KBM-7 (cell line): ENCODE measurements at regions not wholly inside any gene's neighbourhood (a gene's known extent, or its start where the extent isn't known, plus 50 kb on each side); places are given as distances from the start of the nearest gene placed in this dataset.

Experiments
- DNase-seq: peaks from one replicate; pipeline ENCODE4 v3.0.0-alpha.2; 2015
- in situ Hi-C: fragments of 300-500 bp; cut with MboI; formaldehyde crosslinking; loops from 2 replicates; pipeline ENCODE4 v1.14.3; 2020; ENCODE audit warnings: low sequenced_read_pairs, low pct_unique_long_range_greater_than_20kb, mixed read lengths

DNA sequence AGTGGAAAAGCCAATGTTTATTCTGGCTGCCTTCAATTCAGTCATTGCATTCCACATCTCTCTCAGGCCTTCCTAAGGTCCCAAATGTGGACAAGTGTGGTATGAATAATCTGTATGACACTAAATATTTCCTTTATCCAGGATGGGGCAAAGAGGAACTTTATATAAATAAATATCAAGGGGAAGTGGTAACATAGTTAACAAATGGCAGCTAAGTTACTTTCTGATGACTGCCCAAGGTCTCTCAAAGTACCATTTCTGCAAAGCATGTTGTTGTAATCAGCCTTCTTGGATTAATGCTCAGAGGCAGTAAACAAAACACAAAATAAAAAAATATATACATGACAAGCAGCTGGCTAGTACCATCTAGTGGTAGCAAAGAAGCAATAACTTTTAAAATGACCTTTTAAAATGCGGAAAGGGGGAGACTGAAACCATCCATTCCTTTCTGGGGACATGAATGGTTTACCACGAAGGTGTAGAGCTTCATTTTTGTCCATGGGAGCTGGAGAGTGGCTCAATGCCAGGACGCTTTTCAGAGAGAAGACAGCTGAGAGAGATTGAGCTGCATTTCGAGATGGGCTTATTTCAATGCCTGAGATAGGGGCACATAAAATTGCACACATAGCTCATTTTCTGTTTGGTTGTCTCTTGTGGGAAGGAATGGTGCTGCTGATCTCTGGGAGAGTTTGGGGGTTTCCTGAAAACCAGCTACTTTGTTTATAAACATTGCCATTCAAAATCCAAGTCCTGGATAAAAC is 259.2 kb downstream of the RFC3 start:
- in situ Hi-C loops: no loop called here
- no peak for DNase-seq

DNA sequence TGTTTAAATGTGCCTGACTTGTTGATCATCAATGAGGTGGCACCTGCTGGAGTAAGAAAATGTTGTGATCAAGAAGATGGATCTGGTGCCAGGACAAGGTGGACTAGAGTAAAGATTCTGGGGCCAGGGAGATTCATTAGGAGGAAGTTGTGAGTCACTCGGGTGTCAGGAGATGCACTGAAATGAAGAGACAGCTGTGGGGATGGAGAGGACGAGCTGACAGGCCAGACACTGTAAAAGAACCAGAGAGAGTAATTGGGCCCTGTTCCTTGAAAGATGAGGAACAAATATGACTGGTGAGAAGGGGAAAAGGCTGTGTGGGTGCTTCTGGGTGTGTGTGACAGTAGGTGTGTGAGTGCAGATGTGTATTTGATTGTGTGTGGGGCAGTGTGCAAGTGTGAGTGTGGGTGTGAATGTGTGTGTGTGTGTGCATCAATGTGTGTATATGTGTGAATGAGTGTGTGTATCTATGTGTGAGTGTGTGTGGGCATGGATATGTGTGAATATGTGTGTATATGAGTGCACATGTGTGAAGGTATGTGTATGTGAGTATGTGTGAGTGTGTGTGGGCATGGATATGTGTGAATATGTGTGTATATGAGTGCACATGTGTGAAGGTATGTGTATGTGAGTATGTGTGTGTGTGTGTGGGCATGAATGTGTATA is 260.5 kb downstream of the RFC3 start:
- DNase-seq: no peak
- in situ Hi-C loops: no loop called here

DNA sequence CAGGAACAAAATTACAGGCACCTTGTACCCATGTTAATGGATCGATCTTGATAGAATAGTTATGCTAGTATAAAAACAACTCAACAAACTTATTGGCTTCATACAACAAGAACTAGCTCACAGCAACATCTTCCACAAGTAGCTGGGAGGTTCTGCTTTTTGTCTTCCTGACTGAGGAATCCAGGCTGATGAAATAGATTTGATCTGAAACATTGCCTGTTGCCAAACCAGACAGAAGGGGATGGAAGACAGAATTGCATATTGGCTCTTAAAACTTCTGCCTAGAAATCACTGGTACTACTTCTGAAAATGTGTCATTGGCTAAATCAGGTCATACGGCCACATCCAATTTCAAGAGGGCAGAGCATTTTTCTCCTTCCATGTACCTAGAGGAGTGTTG is 267.3 kb downstream of the RFC3 start:
- in situ Hi-C loops: no loop called here
- DNase-seq: no peak

DNA sequence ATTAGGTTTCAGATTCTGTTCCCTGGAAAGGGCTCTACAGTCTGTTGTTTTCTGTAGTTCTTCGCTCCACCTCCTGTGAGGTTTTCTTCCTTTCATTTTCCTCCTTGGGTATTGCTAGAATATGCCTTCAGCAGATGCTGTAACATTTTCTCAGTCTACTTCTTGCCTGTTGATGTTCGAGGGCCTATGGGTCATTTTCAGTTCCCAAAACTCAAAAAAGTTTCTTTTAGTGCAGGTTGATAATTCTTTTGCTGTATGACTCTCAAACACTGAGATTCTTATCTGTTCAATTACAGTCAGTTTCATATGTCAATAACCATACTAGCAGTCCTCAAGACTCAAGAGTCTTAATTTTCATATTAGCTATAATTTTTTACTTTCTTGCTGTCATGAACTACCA is 268.3 kb downstream of the RFC3 start:
- no peak for DNase-seq
- in situ Hi-C loops: no loop called here

DNA sequence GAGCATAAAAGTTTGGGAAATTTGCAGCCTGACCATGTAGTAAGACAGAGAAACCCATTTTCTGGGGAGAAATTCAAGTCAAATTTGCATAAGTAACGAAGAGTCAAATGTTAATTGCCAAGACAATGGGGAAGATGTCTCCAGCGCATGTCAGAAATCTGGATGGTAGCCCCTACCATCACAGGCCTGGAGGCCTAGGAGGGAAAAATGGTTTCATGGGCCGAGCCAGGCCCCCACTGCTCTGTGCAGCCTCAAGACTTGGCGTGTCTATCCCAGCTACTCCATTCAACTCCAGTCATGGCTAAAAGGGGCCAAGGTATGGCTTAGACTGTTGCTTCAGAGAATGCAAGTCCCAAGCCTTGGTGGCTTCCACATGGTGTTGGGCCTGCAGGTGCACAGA is 269.8 kb downstream of the RFC3 start:
- DNase-seq: no peak
- in situ Hi-C loops: no loop called here

DNA sequence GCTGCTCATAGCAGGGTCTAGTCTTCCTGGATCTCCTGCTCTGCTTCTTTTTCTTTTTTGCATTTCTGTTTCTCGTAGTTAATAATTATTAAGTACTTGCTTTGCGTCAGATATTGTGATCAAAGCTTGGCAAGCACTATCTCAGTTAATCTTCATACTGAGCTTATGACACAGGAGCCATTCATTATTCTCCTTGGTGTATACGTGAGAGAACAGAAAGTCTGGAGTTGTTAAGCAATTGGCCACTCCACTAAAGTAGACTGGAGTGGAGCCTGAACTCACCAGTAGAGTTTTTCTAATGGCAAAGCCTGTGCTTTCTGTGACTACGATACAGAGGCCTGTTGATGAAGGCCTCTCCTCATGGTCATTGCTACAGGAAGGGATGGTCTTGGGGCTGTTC is 285.9 kb downstream of the RFC3 start:
- no peak for DNase-seq
- in situ Hi-C loops: no loop called here

DNA sequence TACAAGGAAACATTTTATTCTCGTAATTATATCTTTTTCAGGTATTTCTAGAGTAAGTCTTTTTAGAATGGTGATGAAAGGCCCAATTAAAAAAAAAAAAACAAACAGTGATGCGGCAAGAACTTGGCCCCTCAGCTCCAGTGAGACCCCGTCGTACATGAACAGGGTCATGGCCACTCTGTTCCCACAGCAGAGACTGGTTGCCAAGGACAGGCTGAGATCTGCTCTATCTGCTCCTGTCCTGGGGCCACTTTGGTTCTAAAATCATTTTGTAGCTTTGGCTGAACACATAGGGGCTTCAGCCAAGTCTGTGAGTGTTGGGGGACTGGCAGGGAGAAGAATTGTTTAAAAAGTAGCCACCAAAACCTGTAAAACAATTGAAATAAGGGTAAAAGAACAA is 286.9 kb downstream of the RFC3 start:
- DNase-seq: no peak
- in situ Hi-C loops: no loop called here

DNA sequence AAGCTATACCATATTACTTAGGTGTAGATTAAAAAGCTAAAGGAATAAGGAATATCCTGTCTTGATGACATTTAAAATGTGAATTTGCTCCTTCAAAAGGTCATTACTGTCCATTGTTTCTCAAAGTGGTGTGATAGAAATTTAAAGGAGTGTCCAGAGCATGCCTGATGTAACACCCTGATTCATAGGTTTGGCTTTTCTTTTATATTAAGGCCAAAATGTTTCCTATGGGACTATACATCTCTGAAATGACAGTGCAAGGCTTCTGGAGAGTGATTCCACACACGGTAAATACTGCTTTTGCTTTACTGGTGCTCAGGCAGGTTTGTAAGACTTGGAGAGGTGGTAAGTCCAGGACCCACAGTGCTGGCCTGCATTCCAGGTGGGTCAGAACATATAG is 289.9 kb downstream of the RFC3 start:
- in situ Hi-C loops: no loop called here
- DNase-seq: no peak

DNA sequence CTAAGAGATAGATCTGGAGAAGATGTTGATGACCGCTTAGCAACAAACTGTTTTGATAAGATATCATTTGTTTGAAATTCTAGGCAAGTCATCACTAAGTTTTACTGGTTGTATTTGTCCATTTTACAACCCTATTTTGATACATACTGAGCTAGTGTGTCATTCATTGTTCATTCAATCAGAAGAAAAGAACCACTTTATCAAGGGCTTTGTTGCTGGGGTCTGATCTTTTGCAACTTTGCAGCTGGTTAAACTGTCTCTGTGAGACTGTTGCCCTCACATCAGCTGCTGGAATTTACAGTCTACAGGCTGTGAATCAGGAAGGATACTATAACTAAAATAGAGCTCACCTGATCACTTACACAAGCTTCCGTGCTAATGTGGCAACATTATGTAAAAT is 290.5 kb downstream of the RFC3 start:
- in situ Hi-C loops: no loop called here
- DNase-seq: no peak

DNA sequence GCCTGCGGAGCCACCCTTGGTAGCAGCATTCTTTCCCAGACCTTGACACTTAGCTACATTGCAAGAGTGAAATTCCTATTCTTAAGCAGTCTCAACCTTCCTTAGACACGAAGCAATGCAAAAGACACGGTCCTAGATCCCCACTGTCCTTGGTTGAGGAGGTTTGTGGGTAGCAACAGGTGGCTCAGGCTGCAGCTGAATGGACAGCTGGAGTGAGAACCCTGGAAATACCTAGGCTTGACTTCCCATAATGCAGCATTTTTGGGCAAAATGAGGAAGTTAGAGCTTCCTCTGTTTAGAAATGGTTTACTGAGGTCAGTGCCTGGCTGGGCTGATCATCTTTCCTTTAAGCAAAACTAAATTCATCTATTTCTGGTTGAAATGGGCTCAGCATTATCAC is 296.6 kb downstream of the RFC3 start:
- in situ Hi-C loops: no loop called here
- DNase-seq: peak; percentile 40

DNA sequence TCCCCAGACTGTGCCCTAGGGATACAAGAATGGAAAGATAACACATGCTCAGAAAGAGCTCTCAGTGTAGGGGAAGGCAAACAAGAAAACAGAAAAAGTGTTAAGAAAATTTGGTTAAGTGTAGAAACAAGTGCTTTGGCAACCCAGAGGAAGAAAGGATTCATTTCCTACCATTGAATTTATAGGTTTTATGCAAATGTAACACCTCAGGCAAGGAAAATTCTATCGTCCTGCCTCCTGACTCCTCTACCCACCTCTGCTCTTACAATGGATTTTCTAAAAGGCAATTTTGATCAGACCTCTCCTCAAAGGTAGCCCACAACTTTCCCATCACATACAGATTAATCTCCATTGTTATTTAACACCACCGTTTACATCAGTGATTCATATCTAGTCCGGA is 298.7 kb downstream of the RFC3 start:
- no peak for DNase-seq
- in situ Hi-C loops: no loop called here

DNA sequence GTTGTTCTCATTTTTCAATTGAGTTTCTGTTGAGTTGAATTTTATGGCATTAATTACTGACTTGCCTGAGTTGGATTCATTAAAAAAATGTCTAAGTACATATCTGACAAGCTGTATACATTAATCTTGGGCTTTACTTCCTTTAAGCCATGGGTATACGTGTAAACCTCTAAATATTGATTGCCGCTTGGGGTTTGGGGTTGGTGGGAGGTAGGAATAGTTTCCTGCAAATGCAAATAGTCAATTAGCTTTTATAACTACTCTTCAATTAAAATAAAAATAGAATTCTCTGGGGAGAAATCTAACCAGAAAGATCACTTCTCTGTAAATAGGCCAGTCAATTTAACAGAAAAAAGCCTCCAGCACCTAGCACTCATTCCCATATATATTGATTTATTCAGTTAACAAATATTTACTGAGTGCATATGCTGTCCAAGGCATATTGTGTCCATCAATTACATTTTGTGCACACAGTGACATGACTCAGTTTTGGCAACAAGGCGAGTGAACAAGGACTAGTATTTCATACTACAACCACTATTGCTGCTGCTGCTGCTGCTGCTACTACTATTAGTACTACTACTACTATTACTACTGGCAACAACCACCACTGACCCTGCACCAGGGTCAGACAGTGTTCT is 306.8 kb downstream of the RFC3 start:
- DNase-seq: no peak
- in situ Hi-C loops: no loop called here

DNA sequence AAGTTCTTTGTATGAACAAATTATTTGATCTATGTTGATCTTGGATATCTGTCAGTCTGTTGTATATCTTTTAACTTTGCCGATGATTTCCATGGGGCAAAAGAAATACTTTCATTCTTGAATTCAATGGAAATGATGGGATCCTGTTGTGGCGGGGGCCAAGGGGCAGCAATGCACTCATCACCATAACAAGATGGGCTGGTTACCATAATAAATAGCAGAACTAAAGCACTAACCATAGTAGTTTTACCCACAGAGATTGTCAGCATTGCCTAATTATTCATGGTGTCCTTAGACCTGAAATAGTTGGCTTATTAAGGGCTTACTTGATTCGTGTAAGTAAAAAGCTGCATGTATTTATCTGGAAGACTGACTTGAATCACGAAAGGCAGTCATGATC is 309.6 kb downstream of the RFC3 start:
- in situ Hi-C loops: no loop called here

DNA sequence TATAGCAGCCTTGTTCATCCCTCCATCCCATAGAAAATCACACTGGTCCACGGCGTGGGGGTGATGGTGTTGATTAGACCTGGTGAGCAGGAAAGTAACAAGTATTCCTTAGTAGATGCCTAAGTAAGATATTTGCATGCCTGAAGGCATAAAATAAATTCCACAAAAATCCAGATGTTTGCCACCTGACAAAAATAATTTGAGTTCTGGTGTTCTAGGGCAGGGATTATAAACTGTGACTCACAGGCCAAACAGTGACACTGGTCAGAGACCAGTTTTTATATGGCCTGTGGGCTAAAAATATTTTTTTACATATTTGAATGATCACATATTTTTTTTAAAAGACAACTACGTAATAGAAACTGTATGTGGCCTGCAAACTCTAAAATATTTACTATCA is 310.7 kb downstream of the RFC3 start:
- in situ Hi-C loops: no loop called here
- DNase-seq: no peak

More for the DNA sequence above, 309.6 kb downstream of the RFC3 start:
- no peak for DNase-seq

DNA sequence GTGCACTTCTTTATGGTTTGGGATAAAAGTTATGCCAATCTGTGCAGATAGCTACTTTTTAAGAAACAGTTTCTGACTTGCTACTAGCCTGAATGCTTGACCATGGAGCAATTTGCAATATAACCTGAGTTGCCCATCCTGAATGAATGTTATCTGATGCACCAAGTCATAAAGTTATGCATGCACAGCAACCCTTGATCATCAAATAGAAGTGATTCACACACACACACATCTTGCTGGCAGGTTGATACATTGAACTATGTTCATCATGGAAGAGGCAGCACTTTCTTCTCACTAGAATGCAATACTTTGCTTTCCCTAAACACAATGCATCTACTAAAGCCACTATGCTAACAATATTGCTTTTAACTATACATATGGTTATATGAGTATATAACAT is 311.5 kb downstream of the RFC3 start:
- in situ Hi-C loops: no loop called here
- DNase-seq: no peak

DNA sequence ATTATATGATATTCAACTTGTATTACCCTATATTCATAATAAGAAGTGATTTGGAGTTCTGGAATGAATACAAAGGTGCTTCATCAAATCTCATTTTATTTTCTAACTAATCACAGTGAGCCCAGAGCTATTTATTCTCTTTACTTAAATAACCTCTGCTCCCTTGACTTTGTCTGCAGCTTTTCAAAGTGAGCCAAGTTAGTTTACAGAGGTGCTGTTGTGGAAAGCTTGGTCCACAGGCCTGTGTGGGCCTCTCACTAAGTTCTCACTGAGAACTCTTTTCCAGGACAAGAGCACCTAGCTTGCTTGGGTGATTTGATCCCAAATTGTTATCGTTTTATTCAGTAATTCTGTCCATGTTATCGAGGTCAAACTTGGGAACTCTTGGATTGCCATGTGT is 319.3 kb downstream of the RFC3 start:
- in situ Hi-C loops: no loop called here
- DNase-seq: no peak

DNA sequence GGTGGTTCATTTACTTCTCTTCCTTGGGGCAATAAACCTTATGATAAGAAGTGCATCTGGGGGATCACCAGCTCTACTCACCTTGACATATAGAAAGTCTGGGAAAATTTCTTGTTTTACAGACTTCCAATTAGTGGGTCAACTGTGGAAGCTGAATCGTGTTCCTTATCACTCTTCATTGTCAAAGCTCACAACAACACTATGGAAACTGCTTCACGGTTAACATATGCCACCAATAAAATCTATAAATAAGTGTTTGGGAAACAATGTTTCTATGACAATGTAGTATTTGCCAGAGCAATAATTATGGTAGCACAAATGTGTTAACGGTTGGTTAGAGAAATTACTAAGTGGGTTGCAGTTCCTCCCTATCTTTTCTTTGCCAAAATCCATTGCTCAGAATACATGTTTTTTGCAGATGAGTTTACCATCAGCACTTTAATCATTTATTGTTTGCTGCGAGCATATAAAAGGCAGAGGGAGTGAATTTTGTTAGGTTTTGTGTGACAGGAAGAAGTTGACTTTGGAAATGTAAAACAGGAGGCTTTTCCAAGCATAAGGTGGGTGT is 321.8 kb downstream of the RFC3 start:
- in situ Hi-C loops: no loop called here
- no peak for DNase-seq

DNA sequence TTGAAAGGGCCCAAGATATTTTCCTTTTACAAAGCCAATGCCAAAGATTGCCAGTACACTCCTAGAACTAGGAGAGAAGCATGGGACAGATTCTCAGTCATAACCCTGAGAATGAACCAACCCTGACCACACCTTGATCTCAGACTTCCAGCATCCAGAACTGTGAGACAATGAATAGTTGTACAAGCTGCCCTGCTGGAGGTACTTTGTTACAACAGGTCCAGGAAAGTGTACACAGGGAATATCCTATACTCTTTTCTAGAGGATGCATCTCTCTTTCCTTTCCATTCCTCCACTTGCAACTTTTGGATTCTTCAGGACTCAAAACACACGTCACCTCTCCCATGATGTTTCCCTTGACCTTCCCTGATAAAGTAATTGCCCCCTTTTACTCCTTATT is 325.7 kb downstream of the RFC3 start:
- no peak for DNase-seq
- in situ Hi-C loops: no loop called here

DNA sequence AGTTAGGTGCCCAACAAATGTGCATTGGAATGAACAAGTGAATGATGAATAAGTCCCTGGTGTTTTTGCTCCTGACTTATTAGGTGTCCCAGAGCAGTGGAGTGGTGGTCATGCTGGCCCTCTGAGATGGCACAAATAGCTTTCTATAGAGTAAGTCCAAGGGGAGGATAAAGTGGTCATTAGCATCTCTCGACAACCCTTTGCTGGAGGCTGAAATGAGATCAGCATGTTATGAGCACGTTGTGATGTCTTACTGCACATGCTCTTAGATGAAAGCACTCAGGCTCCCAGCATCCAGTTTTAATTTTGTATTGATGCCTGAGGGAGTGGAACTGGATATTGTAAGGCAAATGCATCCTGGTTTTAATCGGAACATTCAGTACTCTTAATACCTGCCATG is 326.2 kb downstream of the RFC3 start:
- no peak for DNase-seq
- in situ Hi-C loops: no loop called here

DNA sequence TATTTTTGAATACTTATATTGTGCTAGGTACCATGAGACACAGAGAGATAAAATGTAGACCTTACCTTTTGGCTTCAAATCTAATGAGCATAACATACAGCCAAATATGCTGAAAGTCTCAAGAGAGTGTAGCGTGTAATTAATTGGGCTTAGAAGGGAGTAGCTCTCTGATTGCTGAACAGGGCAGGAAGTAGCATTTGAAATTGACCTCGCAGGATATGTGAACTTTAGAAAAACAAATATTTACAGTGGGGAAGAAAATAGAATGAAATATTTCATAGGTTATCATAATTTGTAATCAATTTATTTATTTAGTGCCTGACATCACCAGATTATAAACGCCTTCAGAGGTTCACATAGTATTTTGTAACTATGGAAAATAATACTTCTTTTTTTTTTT is 327.1 kb downstream of the RFC3 start:
- in situ Hi-C loops: no loop called here
- DNase-seq: no peak
